Esophagus muscularis mucosa (tissue), 4 donors: ENCODE measurements at regions not wholly inside any gene's neighbourhood (a gene's known extent, or its start where the extent isn't known, plus 50 kb on each side); places are given as distances from the start of the nearest gene placed in this dataset.

Experiments
- DNase-seq: peaks from one replicate; pipeline ENCODE4 v3.0.0-alpha.2; 2017; ENCODE audit errors: extremely low spot score
- H3K27ac ChIP-seq, 4 donors: fragments of 200-600 bp; sonication (generic); replicated peaks in 1 of 4; 1 replicate in 3 of 4; 2 replicates in 1 of 4; pipeline ENCODE4 v1.5.1; 2016 to 2019; ENCODE audit warnings: mild to moderate bottlenecking in 1 of 4
- H3K27me3 ChIP-seq, 4 donors: fragments of 200-600 bp; sonication (generic); one replicate each; pipeline versions ENCODE4 v1.5.1 to v1.6.0; 2016 to 2019
- H3K36me3 ChIP-seq, 4 donors: fragments of 200-600 bp; sonication (generic); one replicate each; pipeline ENCODE4 v1.5.1; 2016 to 2019
- H3K4me1 ChIP-seq, 4 donors: fragments of 200-600 bp; sonication (generic); one replicate each; pipeline ENCODE4 v1.5.1; 2016 to 2019
- H3K4me3 ChIP-seq, 4 donors: fragments of 200-600 bp; sonication (generic); 1 replicate in 2 of 4; 2 replicates in 2 of 4; pipeline ENCODE4 v1.5.1; 2016 to 2019; ENCODE audit warnings: mild to moderate bottlenecking in 4 of 4, moderate library complexity in 1 of 4
- H3K9me3 ChIP-seq, 4 donors: fragments of 200-600 bp; sonication (generic); 1 replicate in 3 of 4; 2 replicates in 1 of 4; pipeline ENCODE4 v1.5.1; 2016 to 2019
- EP300 ChIP-seq: sonication (generic); formaldehyde crosslinking; IDR thresholded peaks from one replicate; pipeline ENCODE4 v1.6.1; 2017; ENCODE audit warnings: antibody characterized with exemption
- POLR2A ChIP-seq: fragments of 450-650 bp; IDR thresholded peaks from one replicate; pipeline ENCODE4 v1.6.1; 2017; ENCODE audit warnings: antibody characterized with exemption, moderate library complexity, mild to moderate bottlenecking, low read depth
- POLR2AphosphoS5 ChIP-seq, 2 donors: sonication (generic); formaldehyde crosslinking; IDR thresholded peaks; one replicate each; pipeline ENCODE4 v1.6.1; 2017; ENCODE audit warnings: antibody characterized with exemption in 2 of 2
- WGBS: methylation state at CpG from one replicate; pipeline ENCODE4 v1.1.5; 2018; 5-methylcytosine and 5-hydroxymethylcytosine counted together
- intact Hi-C: fragments of 100-400 bp; cut with DNase I; formaldehyde crosslinking; loops from one replicate; pipeline ENCODE4 v1.15.1; 2023
- TF ChIP-seq, protein P1 (sequence below), 3 experiments: fragments of 200-600 bp in 2 of 3; fragments of 450-650 bp in 1 of 3; sonication (generic) in 2 of 3; IDR thresholded peaks; one replicate each; pipeline ENCODE4 v1.5.1; 2017 to 2019; ENCODE audit warnings: antibody characterized with exemption in 3 of 3, mild to moderate bottlenecking in 2 of 3, moderate library complexity in 1 of 3

DNA sequence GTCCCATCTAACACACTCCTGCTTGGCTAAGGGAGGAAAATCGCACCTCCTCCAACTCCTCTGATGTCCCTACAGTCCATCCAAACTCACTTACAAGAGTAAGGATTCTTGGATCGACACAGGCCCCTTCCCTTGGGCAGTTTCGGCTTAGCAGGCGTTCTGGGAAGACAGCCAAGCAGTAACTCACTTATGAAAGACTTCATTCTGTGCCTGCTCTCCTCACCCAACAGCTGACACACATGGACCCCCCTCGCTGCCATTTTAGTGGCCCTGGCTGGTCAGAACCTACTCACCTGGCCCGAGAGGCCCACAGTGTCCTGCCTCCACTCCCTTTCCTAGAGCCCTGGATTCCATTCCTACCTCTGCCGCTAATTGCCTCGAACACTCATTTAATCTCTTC, 52.3 kb upstream of the BCL2L14 start:
- 61% methylated on average over 8 of the region's 8 CpGs for WGBS
- H3K9me3 ChIP-seq, result no peaks in the 10 kb centered on the region
- DNase-seq, result no peak
- H3K27me3 ChIP-seq, result no peaks in the 10 kb centered on the region
- H3K36me3 ChIP-seq, result no peaks in the 10 kb centered on the region
- no peak overlapping the region for H3K4me3 ChIP-seq
- TF ChIP-seq, protein P1, sequence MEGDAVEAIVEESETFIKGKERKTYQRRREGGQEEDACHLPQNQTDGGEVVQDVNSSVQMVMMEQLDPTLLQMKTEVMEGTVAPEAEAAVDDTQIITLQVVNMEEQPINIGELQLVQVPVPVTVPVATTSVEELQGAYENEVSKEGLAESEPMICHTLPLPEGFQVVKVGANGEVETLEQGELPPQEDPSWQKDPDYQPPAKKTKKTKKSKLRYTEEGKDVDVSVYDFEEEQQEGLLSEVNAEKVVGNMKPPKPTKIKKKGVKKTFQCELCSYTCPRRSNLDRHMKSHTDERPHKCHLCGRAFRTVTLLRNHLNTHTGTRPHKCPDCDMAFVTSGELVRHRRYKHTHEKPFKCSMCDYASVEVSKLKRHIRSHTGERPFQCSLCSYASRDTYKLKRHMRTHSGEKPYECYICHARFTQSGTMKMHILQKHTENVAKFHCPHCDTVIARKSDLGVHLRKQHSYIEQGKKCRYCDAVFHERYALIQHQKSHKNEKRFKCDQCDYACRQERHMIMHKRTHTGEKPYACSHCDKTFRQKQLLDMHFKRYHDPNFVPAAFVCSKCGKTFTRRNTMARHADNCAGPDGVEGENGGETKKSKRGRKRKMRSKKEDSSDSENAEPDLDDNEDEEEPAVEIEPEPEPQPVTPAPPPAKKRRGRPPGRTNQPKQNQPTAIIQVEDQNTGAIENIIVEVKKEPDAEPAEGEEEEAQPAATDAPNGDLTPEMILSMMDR (IDR thresholded peaks at IDR 0.05), result no peak
- TF ChIP-seq POLR2AphosphoS5 (IDR thresholded peaks at IDR 0.05), result no peak
- no peak for TF ChIP-seq POLR2A
- no peak for TF ChIP-seq EP300
- H3K27ac ChIP-seq, result no peak overlapping the region
- intact Hi-C loops, result no loop called here
- H3K4me1 ChIP-seq, result peaks cover 0 to 7% (median 0%) of the 10 kb centered on the region in 4 donors

GRCh38 chr12:12019881-12020280, 50.9 kb upstream of the BCL2L14 start:
- Histone ChIP-seq H3K4me1 (peaks cover 0 to 7% (median 0%) of the 10 kb centered on the region in 4 donors), H3K27ac (no peak overlapping the region), H3K27me3 (no peaks in the 10 kb centered on the region), H3K36me3 (no peaks in the 10 kb centered on the region), H3K4me3 (no peak overlapping the region), H3K9me3 (no peaks in the 10 kb centered on the region)
- DNase-seq, result peak; percentile 24
- intact Hi-C loops, result no loop called here
- TF ChIP-seq, protein P1 (IDR thresholded peaks at IDR 0.05), result no peak
- TF ChIP-seq POLR2A, result no peak
- no peak for TF ChIP-seq EP300
- TF ChIP-seq POLR2AphosphoS5 (IDR thresholded peaks at IDR 0.05), result no peak
- 94% methylated on average over 9 of the region's 9 CpGs for WGBS

DNA sequence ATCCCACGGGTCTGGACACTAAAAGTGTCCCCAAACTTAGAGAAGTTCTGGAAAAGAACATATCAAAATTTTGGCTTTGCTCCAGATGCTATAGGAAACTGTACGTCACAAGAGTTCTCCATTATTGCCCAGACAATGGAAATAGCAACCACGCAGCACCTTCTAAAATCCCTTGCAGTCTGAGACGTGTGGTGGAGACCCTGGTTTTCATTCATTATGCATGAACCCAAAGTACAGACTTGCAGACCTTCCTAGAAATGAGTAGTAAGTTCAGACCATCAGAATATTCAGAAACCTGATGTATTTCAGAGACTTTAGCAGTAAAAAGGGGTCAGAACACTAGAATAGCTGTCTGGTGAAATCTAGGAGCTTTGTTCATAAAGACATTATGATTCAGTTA, 50.0 kb upstream of the BCL2L14 start:
- H3K27me3 ChIP-seq, result no peaks in the 10 kb centered on the region
- intact Hi-C loops, result no loop called here
- TF ChIP-seq POLR2A, result no peak
- TF ChIP-seq EP300, result no peak
- TF ChIP-seq, protein P1 (IDR thresholded peaks at IDR 0.05), result no peak
- no peak for TF ChIP-seq POLR2AphosphoS5 (IDR thresholded peaks at IDR 0.05)
- no peaks in the 10 kb centered on the region for H3K36me3 ChIP-seq
- H3K4me1 ChIP-seq, result peaks cover 0 to 7% (median 0%) of the 10 kb centered on the region in 4 donors
- WGBS, result 81% methylated on average over 4 of the region's 4 CpGs
- H3K9me3 ChIP-seq, result no peaks in the 10 kb centered on the region
- H3K4me3 ChIP-seq, result no peak overlapping the region
- no peak overlapping the region for H3K27ac ChIP-seq
- peak; percentile 24 for DNase-seq
